ENCODE measurements at regions not wholly inside any gene's neighbourhood (a gene's known extent, or its start where the extent isn't known, plus 50 kb on each side); places are given as distances from the start of the nearest gene placed in this dataset.

DNA sequence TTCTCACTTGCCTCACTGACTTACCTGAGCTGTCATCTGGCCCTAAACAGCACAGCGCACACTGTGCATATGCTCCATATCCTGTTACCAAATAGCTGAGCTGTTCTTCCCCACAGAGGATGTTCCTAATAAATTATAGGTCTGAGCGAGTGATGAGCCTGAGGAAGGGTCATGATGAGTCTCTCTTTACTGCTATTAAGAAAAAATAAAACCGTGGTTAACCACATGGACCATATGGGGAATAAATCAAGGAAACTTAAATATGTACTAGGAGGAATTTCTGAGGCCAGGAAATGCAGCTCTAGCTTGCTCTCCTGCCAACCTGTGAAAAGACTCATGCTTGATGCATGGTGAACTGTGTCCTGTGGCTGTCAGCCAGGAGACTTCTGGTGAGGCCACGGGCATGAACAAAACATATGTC lies 424.8 kb upstream of the DMAC1 start:
- intact Hi-C loops (cut with micrococcal nuclease): no loop called here
- no peaks in the 10 kb centered on the region for H3K9me1 ChIP-seq (replicated peaks; ENCODE audit: control insufficient read depth, extremely low read depth, insufficient read depth, low read length)
- no peaks in the 10 kb centered on the region for H3K36me3 ChIP-seq (ENCODE audit: control insufficient read depth in 2 of 2, extremely low read depth in 1 of 2, insufficient read depth in 2 of 2, low read length in 2 of 2)
- no peaks in the 10 kb centered on the region for H3K4me1 ChIP-seq (ENCODE audit: control insufficient read depth, extremely low read depth, insufficient read depth, low read length)
- DNase-seq (ENCODE audit: low read depth, low spot score): no peak
- H3K9me3 ChIP-seq (replicated peaks; ENCODE audit: control insufficient read depth, insufficient read depth, low read length): no peaks in the 10 kb centered on the region
- H3K79me2 ChIP-seq (ENCODE audit: control insufficient read depth, insufficient read depth, low read length): no peaks in the 10 kb centered on the region
- no peak overlapping the region for H3K27ac ChIP-seq (ENCODE audit: insufficient read depth, low read depth, low read length)
- H4K20me1 ChIP-seq (replicated peaks; ENCODE audit: control insufficient read depth, extremely low read depth, insufficient read depth, low read length): no peaks in the 10 kb centered on the region
- BruUV-seq (replicated peaks): no TSS peak
- H3K4me3 ChIP-seq (replicated peaks in 1 of 3; ENCODE audit: insufficient read depth in 1 of 3, low read depth in 1 of 3, low read length in 3 of 3): no peak overlapping the region
- FAIRE-seq: no peak
- dilution Hi-C loops (cut with MboI; ENCODE audit: extremely low pct_ligation_motif_present, low sequenced_read_pairs): no loop called here
- no peaks in the 10 kb centered on the region for H3K27me3 ChIP-seq (ENCODE audit: control insufficient read depth in 2 of 2, insufficient read depth in 2 of 2, low read length in 2 of 2)
- ChIA-PET CTCF (no interaction called here), POLR2A (no interaction called here)
- H3K9ac ChIP-seq (replicated peaks; ENCODE audit: extremely low read depth, insufficient read depth, low read length): no peak overlapping the region
- H2AFZ ChIP-seq (ENCODE audit: low read depth, low read length): no peak overlapping the region
- H3K4me2 ChIP-seq (ENCODE audit: insufficient read depth, low read length): no peak overlapping the region
- TF ChIP-seq GATA2 (IDR thresholded peaks at IDR 0.05; ENCODE audit: insufficient read depth, insufficient read length, low read depth, low read length) (no peak), MYC (IDR thresholded peaks at IDR 0.05; ENCODE audit: low read depth, low read length) (no peak)

DNA sequence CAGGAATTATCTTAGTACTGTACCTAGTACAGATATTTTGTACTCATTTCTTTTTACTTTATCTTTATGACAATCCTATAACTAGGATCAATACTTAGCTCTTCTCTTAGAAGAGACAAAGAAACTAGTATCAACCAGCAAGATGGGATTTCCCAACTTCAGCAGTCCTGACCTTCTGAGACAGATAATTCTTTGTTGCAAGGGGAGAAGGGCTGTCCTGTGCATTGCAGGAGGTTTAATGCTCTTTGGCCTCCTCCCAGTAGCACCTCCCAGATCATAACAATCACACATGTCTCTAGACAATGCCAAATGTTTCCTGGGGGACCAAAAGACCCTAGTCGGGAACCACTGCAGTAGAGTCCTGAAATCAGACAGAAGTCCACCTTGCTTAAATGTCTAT lies 424.3 kb upstream of the DMAC1 start:
- Histone ChIP-seq H3K9me1 (replicated peaks; ENCODE audit: control insufficient read depth, extremely low read depth, insufficient read depth, low read length) (no peaks in the 10 kb centered on the region), H3K4me1 (ENCODE audit: control insufficient read depth, extremely low read depth, insufficient read depth, low read length) (no peaks in the 10 kb centered on the region), H4K20me1 (replicated peaks; ENCODE audit: control insufficient read depth, extremely low read depth, insufficient read depth, low read length) (no peaks in the 10 kb centered on the region), H3K4me3 (replicated peaks in 1 of 3; ENCODE audit: insufficient read depth in 1 of 3, low read depth in 1 of 3, low read length in 3 of 3) (no peak overlapping the region), H2AFZ (ENCODE audit: low read depth, low read length) (no peak overlapping the region), H3K27ac (ENCODE audit: insufficient read depth, low read depth, low read length) (no peak overlapping the region), H3K27me3 (ENCODE audit: control insufficient read depth in 2 of 2, insufficient read depth in 2 of 2, low read length in 2 of 2) (no peaks in the 10 kb centered on the region), H3K79me2 (ENCODE audit: control insufficient read depth, insufficient read depth, low read length) (no peaks in the 10 kb centered on the region), H3K9me3 (replicated peaks; ENCODE audit: control insufficient read depth, insufficient read depth, low read length) (no peaks in the 10 kb centered on the region), H3K4me2 (ENCODE audit: insufficient read depth, low read length) (no peak overlapping the region), H3K9ac (replicated peaks; ENCODE audit: extremely low read depth, insufficient read depth, low read length) (no peak overlapping the region), H3K36me3 (ENCODE audit: control insufficient read depth in 2 of 2, extremely low read depth in 1 of 2, insufficient read depth in 2 of 2, low read length in 2 of 2) (no peaks in the 10 kb centered on the region)
- TF ChIP-seq POLR2AphosphoS5 (IDR thresholded peaks at IDR 0.05; ENCODE audit: insufficient read depth, low read depth, low read length) (no peak), JUN (IDR thresholded peaks at IDR 0.05; ENCODE audit: borderline replicate concordance, insufficient read depth, insufficient read length, low read depth) (no peak), FOS (IDR thresholded peaks at IDR 0.05; ENCODE audit: borderline replicate concordance, insufficient read depth, low read length) (no peak), EZH2 (IDR thresholded peaks at IDR 0.05; ENCODE audit: borderline replicate concordance, low read depth, low read length, severe bottlenecking) (no peak), POLR2A (IDR thresholded peaks at IDR 0.05; ENCODE audit: low read depth, low read length) (no peak)
- TF ChIP-seq, protein P1, sequence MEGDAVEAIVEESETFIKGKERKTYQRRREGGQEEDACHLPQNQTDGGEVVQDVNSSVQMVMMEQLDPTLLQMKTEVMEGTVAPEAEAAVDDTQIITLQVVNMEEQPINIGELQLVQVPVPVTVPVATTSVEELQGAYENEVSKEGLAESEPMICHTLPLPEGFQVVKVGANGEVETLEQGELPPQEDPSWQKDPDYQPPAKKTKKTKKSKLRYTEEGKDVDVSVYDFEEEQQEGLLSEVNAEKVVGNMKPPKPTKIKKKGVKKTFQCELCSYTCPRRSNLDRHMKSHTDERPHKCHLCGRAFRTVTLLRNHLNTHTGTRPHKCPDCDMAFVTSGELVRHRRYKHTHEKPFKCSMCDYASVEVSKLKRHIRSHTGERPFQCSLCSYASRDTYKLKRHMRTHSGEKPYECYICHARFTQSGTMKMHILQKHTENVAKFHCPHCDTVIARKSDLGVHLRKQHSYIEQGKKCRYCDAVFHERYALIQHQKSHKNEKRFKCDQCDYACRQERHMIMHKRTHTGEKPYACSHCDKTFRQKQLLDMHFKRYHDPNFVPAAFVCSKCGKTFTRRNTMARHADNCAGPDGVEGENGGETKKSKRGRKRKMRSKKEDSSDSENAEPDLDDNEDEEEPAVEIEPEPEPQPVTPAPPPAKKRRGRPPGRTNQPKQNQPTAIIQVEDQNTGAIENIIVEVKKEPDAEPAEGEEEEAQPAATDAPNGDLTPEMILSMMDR (IDR thresholded peaks at IDR 0.05; ENCODE audit: extremely low read depth in 1 of 2, insufficient read depth in 1 of 2, low read depth in 1 of 2, low read length in 2 of 2): no peak
- TF ChIP-seq, protein P2, sequence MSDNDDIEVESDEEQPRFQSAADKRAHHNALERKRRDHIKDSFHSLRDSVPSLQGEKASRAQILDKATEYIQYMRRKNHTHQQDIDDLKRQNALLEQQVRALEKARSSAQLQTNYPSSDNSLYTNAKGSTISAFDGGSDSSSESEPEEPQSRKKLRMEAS (IDR thresholded peaks at IDR 0.05; ENCODE audit: insufficient read depth, insufficient read length): no peak
- dilution Hi-C loops (cut with MboI; ENCODE audit: extremely low pct_ligation_motif_present, low sequenced_read_pairs) (no loop called here), intact Hi-C loops (cut with micrococcal nuclease) (no loop called here)
- no peak for DNase-seq (ENCODE audit: low read depth, low spot score)
- ChIA-PET CTCF (no interaction called here), POLR2A (no interaction called here)
- no peak for FAIRE-seq
- no TSS peak for BruUV-seq (replicated peaks)

Measured in endothelial cell of umbilical vein (primary cell).